HK-2 (cell line): ENCODE measurements at regions not wholly inside any gene's neighbourhood (a gene's known extent, or its start where the extent isn't known, plus 50 kb on each side); places are given as distances from the start of the nearest gene placed in this dataset.

ENCODE experiments used
- DNase-seq: peaks from one replicate; pipeline ENCODE4 v3.0.0-alpha.2; 2018; ENCODE audit not compliant: unreplicated experiment

- DNase-seq = no peak
These were observed 113.8 kb upstream of the ARMC2 start for GRCh38 chr6:108734271-108734922.

GRCh38 chr6:108735310-108736001, 112.8 kb upstream of the ARMC2 start:
- DNase-seq = no peak

GRCh38 chr6:108736002-108736361, 112.2 kb upstream of the ARMC2 start:
- no peak for DNase-seq

GRCh38 chr6:108736832-108737231, 111.4 kb upstream of the ARMC2 start:
- peak; percentile 69 for DNase-seq

GRCh38 chr6:108737594-108738546, 110.4 kb upstream of the ARMC2 start:
- DNase-seq = peak; percentile 28

GRCh38 chr6:108738684-108739416, 109.4 kb upstream of the ARMC2 start:
- DNase-seq = no peak

GRCh38 chr6:108739496-108740330, 108.5 kb upstream of the ARMC2 start:
- no peak for DNase-seq

GRCh38 chr6:108741331-108741989, 106.8 kb upstream of the ARMC2 start:
- no peak for DNase-seq

GRCh38 chr6:108742041-108742440, 106.2 kb upstream of the ARMC2 start:
- no peak for DNase-seq

- DNase-seq = no peak
These were observed 103.8 kb upstream of the ARMC2 start for GRCh38 chr6:108744244-108744972.

GRCh38 chr6:108744996-108745395, 103.2 kb upstream of the ARMC2 start:
- no peak for DNase-seq

GRCh38 chr6:108745664-108746336, 102.4 kb upstream of the ARMC2 start:
- no peak for DNase-seq

- DNase-seq = no peak
These were observed 101.9 kb upstream of the ARMC2 start for GRCh38 chr6:108746366-108746765.

- DNase-seq = no peak
These were observed 101.2 kb upstream of the ARMC2 start for GRCh38 chr6:108746836-108747575.

- DNase-seq = no peak
These were observed 100.2 kb upstream of the ARMC2 start for GRCh38 chr6:108748055-108748454.

- DNase-seq = no peak
These were observed 99.3 kb upstream of the ARMC2 start for GRCh38 chr6:108748959-108749358.

- no peak for DNase-seq
These were observed 97.4 kb upstream of the ARMC2 start for GRCh38 chr6:108750801-108751200.

- DNase-seq = no peak
These were observed 96.9 kb upstream of the ARMC2 start for GRCh38 chr6:108751282-108751681.
